ENCODE measurements at regions not wholly inside any gene's neighbourhood (a gene's known extent, or its start where the extent isn't known, plus 50 kb on each side); places are given as distances from the start of the nearest gene placed in this dataset.
"Not testable (repeated sequence)": the region's sequence is repeated elsewhere in the genome, so short reads cannot be mapped to it uniquely, and the experiment has no call there.

GRCh38 chr1:228994676-228995594 lies 259.7 kb downstream of the RHOU start:
- no peak for DNase-seq

- DNase-seq, result no peak
Observed at GRCh38 chr1:228996281-228996680, 261.0 kb downstream of the RHOU start.

- DNase-seq, result no peak
Observed at GRCh38 chr1:228997721-228998144, 262.5 kb downstream of the RHOU start.

GRCh38 chr1:228998179-228998578 lies 262.9 kb downstream of the RHOU start:
- DNase-seq, result no peak

- no peak for DNase-seq
Observed at GRCh38 chr1:228999446-229000170, 264.3 kb downstream of the RHOU start.

GRCh38 chr1:229000187-229000586 lies 264.9 kb downstream of the RHOU start:
- no peak for DNase-seq

- DNase-seq, result no peak
Observed at GRCh38 chr1:229001467-229002011, 266.3 kb downstream of the RHOU start.

GRCh38 chr1:229002037-229002436 lies 266.8 kb downstream of the RHOU start:
- DNase-seq, result no peak

GRCh38 chr1:229002451-229002960 lies 267.2 kb downstream of the RHOU start:
- no peak for DNase-seq

- DNase-seq, result no peak
Observed at GRCh38 chr1:229003233-229004031, 267.5 kb upstream of the RAB4A start.

GRCh38 chr1:229004066-229004833 lies 266.7 kb upstream of the RAB4A start:
- no peak for DNase-seq

- no peak for DNase-seq
Observed at GRCh38 chr1:229005097-229005496, 265.8 kb upstream of the RAB4A start.

- no peak for DNase-seq
Observed at GRCh38 chr1:229005556-229005955, 265.4 kb upstream of the RAB4A start.

- no peak for DNase-seq
Observed at GRCh38 chr1:229006121-229006870, 264.6 kb upstream of the RAB4A start.

GRCh38 chr1:229007167-229007566 lies 263.7 kb upstream of the RAB4A start:
- DNase-seq, result no peak

- DNase-seq, result no peak
Observed at GRCh38 chr1:229007701-229008100, 263.2 kb upstream of the RAB4A start.

- DNase-seq, result not testable (repeated sequence)
Observed at GRCh38 chr1:229008347-229008746, 262.6 kb upstream of the RAB4A start.

- no peak for DNase-seq
Observed at GRCh38 chr1:229011022-229011421, 259.9 kb upstream of the RAB4A start.

GRCh38 chr1:229012823-229013222 lies 258.1 kb upstream of the RAB4A start:
- DNase-seq, result no peak

GRCh38 chr1:229013981-229014380 lies 256.9 kb upstream of the RAB4A start:
- no peak for DNase-seq

- DNase-seq, result no peak
Observed at GRCh38 chr1:229015806-229016205, 255.1 kb upstream of the RAB4A start.
